Body of pancreas (tissue), 4 donors: ENCODE measurements at regions not wholly inside any gene's neighbourhood (a gene's known extent, or its start where the extent isn't known, plus 50 kb on each side); places are given as distances from the start of the nearest gene placed in this dataset. TPM values are rescaled to one million over a fixed set of nuclear protein-coding genes. Genes with fewer than 3 reads are reported as not detected.

Experiments
- ATAC-seq: fragments of 150-250 bp; one replicate; pipeline ENCODE4 v1.9.1; 2016
- DNase-seq, 4 donors: peaks; one replicate each; pipeline ENCODE4 v3.0.0-alpha.2; 2019
- H3K27ac ChIP-seq, 4 donors: fragments of 200-600 bp; sonication (generic); 1 replicate in 3 of 4; 2 replicates in 1 of 4; pipeline versions ENCODE4 v1.5.1 to v1.6.1; 2016 to 2019; ENCODE audit warnings: mild to moderate bottlenecking in 1 of 4, mixed read lengths in 1 of 4, moderate library complexity in 1 of 4
- H3K27me3 ChIP-seq, 2 donors: fragments of 200-600 bp; sonication (generic); one replicate each; pipeline ENCODE4 v1.6.0; 2016; ENCODE audit warnings: mild to moderate bottlenecking in 1 of 2
- H3K36me3 ChIP-seq, 2 donors: fragments of 200-600 bp; sonication (generic); replicated peaks in 1 of 2; 2 replicates each; pipeline ENCODE4 v1.5.1; 2016; ENCODE audit warnings: low read depth in 2 of 2; ENCODE audit not compliant: insufficient read depth in 1 of 2
- H3K4me1 ChIP-seq: fragments of 200-600 bp; sonication (generic); one replicate; pipeline ENCODE4 v1.6.0; 2016
- H3K4me3 ChIP-seq, 2 donors: fragments of 200-600 bp; sonication (generic); 1 replicate in 1 of 2; 2 replicates in 1 of 2; pipeline ENCODE4 v1.5.1; 2016 to 2019
- H3K9me3 ChIP-seq, 3 donors: fragments of 200-600 bp; sonication (generic); 1 replicate in 2 of 3; 2 replicates in 1 of 3; pipeline ENCODE4 v1.5.1; 2016
- POLR2A ChIP-seq, 3 donors: fragments of 450-650 bp; IDR thresholded peaks; one replicate each; pipeline ENCODE4 v1.6.1; 2016; ENCODE audit warnings: antibody characterized with exemption in 3 of 3, mild to moderate bottlenecking in 2 of 3
- WGBS, 2 donors: methylation state at CpG; one replicate each; pipeline ENCODE4 v1.1.5; 2017; 5-methylcytosine and 5-hydroxymethylcytosine counted together
- intact Hi-C: fragments of 100-400 bp; cut with DNase I; formaldehyde crosslinking; loops from one replicate; pipeline ENCODE4 v1.15.1; 2023
- small RNA-seq: library from RNA; depleted of rRNA; stranded (forward); fragments of <200 nt; gene quantifications from one replicate; pipeline ENCODE3, GENCODE V24; 2016
- TF ChIP-seq, protein P1 (sequence below), 7 experiments: fragments of 450-650 bp in 4 of 7; fragments of 200-600 bp in 3 of 7; sonication (generic) in 3 of 7; IDR thresholded peaks; one replicate each; pipeline ENCODE4 v1.5.1; 2016 to 2019; ENCODE audit warnings: antibody characterized with exemption in 7 of 7

DNA sequence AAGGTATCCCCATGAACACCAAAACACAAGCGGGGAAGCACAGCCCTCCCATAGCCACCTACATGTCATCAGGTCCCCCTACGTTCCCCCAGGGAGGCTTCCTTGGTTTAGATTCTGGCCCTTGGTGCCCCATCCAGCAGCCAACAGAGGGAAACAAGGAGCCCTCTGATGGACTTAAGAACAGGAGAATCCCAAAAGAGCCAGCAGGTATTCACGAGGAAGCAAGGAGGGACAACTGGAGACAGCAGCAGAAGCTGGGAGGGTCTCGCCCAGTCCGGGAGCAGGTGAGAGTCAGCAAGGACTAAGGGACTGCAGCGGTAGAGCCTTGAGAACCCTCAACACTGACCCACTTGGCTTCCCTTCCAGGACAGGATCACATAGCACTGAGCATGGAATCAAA is 58.4 kb upstream of the TOP1 start:
- DNase-seq (no peak), ATAC-seq (no peak)
- Histone ChIP-seq H3K27me3 (no peaks in the 10 kb centered on the region), H3K4me3 (no peak overlapping the region), H3K4me1 (peaks cover 3% of the 10 kb centered on the region), H3K36me3 (no peaks in the 10 kb centered on the region), H3K9me3 (no peaks in the 10 kb centered on the region), H3K27ac (no peak overlapping the region)
- intact Hi-C loops: no loop called here
- 88% methylated on average over 4 to 6 of the region's 6 CpGs for WGBS, 2 donors
- TF ChIP-seq, protein P1, sequence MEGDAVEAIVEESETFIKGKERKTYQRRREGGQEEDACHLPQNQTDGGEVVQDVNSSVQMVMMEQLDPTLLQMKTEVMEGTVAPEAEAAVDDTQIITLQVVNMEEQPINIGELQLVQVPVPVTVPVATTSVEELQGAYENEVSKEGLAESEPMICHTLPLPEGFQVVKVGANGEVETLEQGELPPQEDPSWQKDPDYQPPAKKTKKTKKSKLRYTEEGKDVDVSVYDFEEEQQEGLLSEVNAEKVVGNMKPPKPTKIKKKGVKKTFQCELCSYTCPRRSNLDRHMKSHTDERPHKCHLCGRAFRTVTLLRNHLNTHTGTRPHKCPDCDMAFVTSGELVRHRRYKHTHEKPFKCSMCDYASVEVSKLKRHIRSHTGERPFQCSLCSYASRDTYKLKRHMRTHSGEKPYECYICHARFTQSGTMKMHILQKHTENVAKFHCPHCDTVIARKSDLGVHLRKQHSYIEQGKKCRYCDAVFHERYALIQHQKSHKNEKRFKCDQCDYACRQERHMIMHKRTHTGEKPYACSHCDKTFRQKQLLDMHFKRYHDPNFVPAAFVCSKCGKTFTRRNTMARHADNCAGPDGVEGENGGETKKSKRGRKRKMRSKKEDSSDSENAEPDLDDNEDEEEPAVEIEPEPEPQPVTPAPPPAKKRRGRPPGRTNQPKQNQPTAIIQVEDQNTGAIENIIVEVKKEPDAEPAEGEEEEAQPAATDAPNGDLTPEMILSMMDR (IDR thresholded peaks at IDR 0.05): no peak
- no peak for TF ChIP-seq POLR2A (IDR thresholded peaks at IDR 0.05)

DNA sequence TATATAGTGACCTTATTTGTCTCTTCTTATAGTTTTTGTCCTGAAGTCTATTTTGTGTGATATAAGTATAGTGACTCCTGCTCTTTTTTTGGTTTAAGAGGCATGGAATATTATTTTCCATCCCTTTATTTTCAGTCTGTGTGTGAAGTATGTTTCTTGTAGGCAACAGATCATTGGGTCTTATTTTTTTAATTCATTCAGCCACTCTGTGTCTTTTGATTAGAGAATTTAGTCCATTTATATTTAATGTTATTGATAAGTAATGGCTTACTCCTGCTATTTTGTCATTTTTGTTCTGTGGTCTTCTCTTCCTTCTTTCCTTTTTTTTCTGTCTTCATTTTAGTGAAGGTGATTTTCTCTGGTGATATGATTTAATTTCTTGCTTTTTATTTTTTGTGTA is 51.4 kb upstream of the TOP1 start:
- no peak for ATAC-seq
- no peaks in the 10 kb centered on the region for H3K4me1 ChIP-seq
- intact Hi-C loops: no loop called here
- no peaks in the 10 kb centered on the region for H3K9me3 ChIP-seq
- no peak overlapping the region for H3K4me3 ChIP-seq
- TF ChIP-seq POLR2A (IDR thresholded peaks at IDR 0.05): no peak
- TF ChIP-seq, protein P1 (IDR thresholded peaks at IDR 0.05): no peak
- H3K36me3 ChIP-seq: no peaks in the 10 kb centered on the region
- H3K27me3 ChIP-seq: no peaks in the 10 kb centered on the region
- no peak overlapping the region for H3K27ac ChIP-seq
- no peak for DNase-seq

DNA sequence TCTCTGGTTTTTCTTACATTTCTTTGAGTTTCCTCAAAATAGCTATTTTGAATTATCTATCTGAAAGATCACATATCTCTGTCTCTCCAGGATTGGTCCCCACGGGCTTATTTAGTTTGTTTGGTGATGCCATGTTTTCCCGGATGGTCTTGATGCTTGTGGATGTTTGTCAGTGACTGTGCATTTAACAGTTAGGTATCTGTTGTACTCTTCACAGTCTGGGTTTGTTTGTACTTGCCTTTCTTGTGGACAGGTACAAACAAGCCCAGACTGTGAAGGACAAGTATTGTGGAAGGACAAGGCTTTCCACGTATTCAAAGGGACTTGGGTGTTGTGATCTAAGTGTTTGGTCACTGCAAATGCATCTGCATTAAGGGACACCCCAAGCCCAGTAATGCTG is 49.9 kb upstream of the TOP1 start:
- H3K36me3 ChIP-seq: no peaks in the 10 kb centered on the region
- no peaks in the 10 kb centered on the region for H3K27me3 ChIP-seq
- H3K27ac ChIP-seq: no peak overlapping the region
- ATAC-seq (no peak), DNase-seq (no peak)
- no peak overlapping the region for H3K4me3 ChIP-seq
- H3K4me1 ChIP-seq: no peaks in the 10 kb centered on the region
- TF ChIP-seq, protein P1 (IDR thresholded peaks at IDR 0.05): no peak
- TF ChIP-seq POLR2A (IDR thresholded peaks at IDR 0.05): no peak
- 78 to 85% methylated on average over 3 of the region's 3 CpGs for WGBS, 2 donors
- no peaks in the 10 kb centered on the region for H3K9me3 ChIP-seq
- intact Hi-C loops: no loop called here

Small RNA genes in the stretch of these regions (small RNA-seq; reads per million reads assigned to genes)
- not detected for gene RNA5SP484
